GM21576 (cell line): ENCODE measurements at regions not wholly inside any gene's neighbourhood (a gene's known extent, or its start where the extent isn't known, plus 50 kb on each side); places are given as distances from the start of the nearest gene placed in this dataset.

Experiments
- ATAC-seq: cut with Tn5 transposase; IDR thresholded peaks from one replicate; pipeline ENCODE4 v1.9.1; 2021; ENCODE audit warnings: mild to moderate bottlenecking, moderate library complexity; ENCODE audit not compliant: unreplicated experiment

- ATAC-seq = no peak
Observed at GRCh38 chr4:14583752-14584151, 418.5 kb upstream of the CPEB2 start.

- no peak for ATAC-seq
Observed at GRCh38 chr4:14592950-14593349, 409.3 kb upstream of the CPEB2 start.

- ATAC-seq = no peak
Observed at GRCh38 chr4:14596028-14596427, 406.3 kb upstream of the CPEB2 start.

GRCh38 chr4:14596437-14596836, 405.8 kb upstream of the CPEB2 start:
- no peak for ATAC-seq

GRCh38 chr4:14596904-14597303, 405.4 kb upstream of the CPEB2 start:
- no peak for ATAC-seq

- ATAC-seq = no peak
Observed at GRCh38 chr4:14602206-14602605, 400.1 kb upstream of the CPEB2 start.

- ATAC-seq = no peak
Observed at GRCh38 chr4:14607001-14607400, 395.3 kb upstream of the CPEB2 start.

GRCh38 chr4:14607578-14607977, 394.7 kb upstream of the CPEB2 start:
- ATAC-seq = no peak

GRCh38 chr4:14608630-14609029, 393.7 kb upstream of the CPEB2 start:
- no peak for ATAC-seq

- ATAC-seq = no peak
Observed at GRCh38 chr4:14614840-14615239, 387.4 kb upstream of the CPEB2 start.

- ATAC-seq = no peak
Observed at GRCh38 chr4:14615671-14616070, 386.6 kb upstream of the CPEB2 start.

- ATAC-seq = no peak
Observed at GRCh38 chr4:14620567-14621141, 381.6 kb upstream of the CPEB2 start.

GRCh38 chr4:14621731-14622463, 380.4 kb upstream of the CPEB2 start:
- ATAC-seq = no peak

- ATAC-seq = no peak
Observed at GRCh38 chr4:14627038-14627437, 375.2 kb upstream of the CPEB2 start.

- no peak for ATAC-seq
Observed at GRCh38 chr4:14631806-14632440, 370.4 kb upstream of the CPEB2 start.

GRCh38 chr4:14636563-14636962, 365.7 kb upstream of the CPEB2 start:
- no peak for ATAC-seq

GRCh38 chr4:14640476-14640875, 361.8 kb upstream of the CPEB2 start:
- ATAC-seq = no peak

- no peak for ATAC-seq
Observed at GRCh38 chr4:14641871-14642270, 360.4 kb upstream of the CPEB2 start.

- ATAC-seq = no peak
Observed at GRCh38 chr4:14644580-14645282, 357.6 kb upstream of the CPEB2 start.

- ATAC-seq = no peak
Observed at GRCh38 chr4:14646831-14647230, 355.4 kb upstream of the CPEB2 start.

- no peak for ATAC-seq
Observed at GRCh38 chr4:14650127-14650526, 352.2 kb upstream of the CPEB2 start.

GRCh38 chr4:14652522-14652921, 349.8 kb upstream of the CPEB2 start:
- no peak for ATAC-seq
